Neural cell (in vitro differentiated cells): ENCODE measurements at regions not wholly inside any gene's neighbourhood (a gene's known extent, or its start where the extent isn't known, plus 50 kb on each side); places are given as distances from the start of the nearest gene placed in this dataset.

Experiments
- H2AFZ ChIP-seq: fragments of 200-600, 300-800 bp; sonication (generic), shearing (Covaris generic); 2 replicates; pipeline ENCODE4 v1.6.0; 2014; ENCODE audit warnings: low read depth, mild to moderate bottlenecking, antibody characterized with exemption, low read length, moderate library complexity
- H3F3A ChIP-seq: fragments of 200-600 bp; shearing (Covaris generic); 2 replicates; pipeline ENCODE4 v1.6.1; 2016; ENCODE audit warnings: mild to moderate bottlenecking, moderate library complexity, mixed read lengths, antibody characterized with exemption, low read length; ENCODE audit not compliant: insufficient read depth, poor library complexity, severe bottlenecking
- H3K27ac ChIP-seq: fragments of 200-600, 300-800 bp; sonication (generic), shearing (Covaris generic); 2 replicates; pipeline ENCODE4 v1.5.1; 2014; ENCODE audit warnings: mild to moderate bottlenecking, low read length, moderate library complexity
- H3K27me3 ChIP-seq: fragments of 300-800, 200-600 bp; sonication (generic), shearing (Covaris generic); 2 replicates; pipeline ENCODE4 v1.6.0; 2014; ENCODE audit warnings: mild to moderate bottlenecking, low read depth, low read length, moderate library complexity; ENCODE audit not compliant: insufficient read depth
- H3K36me3 ChIP-seq: fragments of 300-800, 200-600 bp; sonication (generic), shearing (Covaris generic); 2 replicates; pipeline ENCODE4 v1.5.1; 2014; ENCODE audit warnings: mild to moderate bottlenecking, antibody characterized with exemption, low read length, moderate library complexity; ENCODE audit not compliant: insufficient read depth
- H3K4me2 ChIP-seq: fragments of 300-800, 200-600 bp; sonication (generic), shearing (Covaris generic); 2 replicates; pipeline ENCODE4 v1.6.0; 2014; ENCODE audit warnings: mild to moderate bottlenecking, low read length
- H3K4me3 ChIP-seq: fragments of 300-800, 200-600 bp; sonication (generic), shearing (Covaris generic); 2 replicates; pipeline ENCODE4 v1.5.1; 2014; ENCODE audit warnings: mild to moderate bottlenecking, low read length, moderate library complexity
- H3K79me2 ChIP-seq: fragments of 200-600 bp; shearing (Covaris generic); replicated peaks from 2 replicates; pipeline ENCODE4 v1.6.0; 2014; ENCODE audit warnings: mild to moderate bottlenecking, low read length, moderate library complexity; ENCODE audit not compliant: insufficient read depth
- H3K9ac ChIP-seq: fragments of 300-800, 200-600 bp; sonication (generic), shearing (Covaris generic); 2 replicates; pipeline ENCODE4 v1.6.1; 2016; ENCODE audit warnings: mild to moderate bottlenecking, low read length, mixed read lengths
- H3K9me2 ChIP-seq: fragments of 200-600 bp; shearing (Covaris generic); 2 replicates; pipeline ENCODE4 v1.6.1; 2016; ENCODE audit warnings: mild to moderate bottlenecking, low read length, mixed read lengths; ENCODE audit not compliant: insufficient read depth
- H3K9me3 ChIP-seq: fragments of 200-600, 300-800 bp; sonication (generic), shearing (Covaris generic); 2 replicates; pipeline ENCODE4 v1.6.1; 2016; ENCODE audit warnings: mild to moderate bottlenecking, mixed run types, low read length, moderate library complexity, mixed read lengths
- H4K20me1 ChIP-seq: fragments of 200-600 bp; shearing (Covaris generic); 2 replicates; pipeline ENCODE4 v1.6.1; 2016; ENCODE audit warnings: mild to moderate bottlenecking, mixed run types; ENCODE audit not compliant: insufficient read depth
- EP300 ChIP-seq: fragments of 450-650 bp; conservative IDR thresholded peaks from 2 replicates; pipeline ENCODE4 v1.6.1; 2014; ENCODE audit warnings: antibody characterized with exemption, mild to moderate bottlenecking, moderate library complexity; ENCODE audit not compliant: poor library complexity, severe bottlenecking
- EZH2 ChIP-seq: fragments of 200-600, 300-800 bp; shearing (Covaris generic), sonication (generic); IDR thresholded peaks from 2 replicates; pipeline ENCODE4 v1.6.1; 2014; ENCODE audit warnings: antibody characterized with exemption, low read length, borderline replicate concordance, mild to moderate bottlenecking; ENCODE audit not compliant: insufficient read depth, poor library complexity, severe bottlenecking
- MXI1 ChIP-seq: fragments of 450-650 bp; conservative IDR thresholded peaks from 2 replicates; pipeline ENCODE4 v1.6.1; 2014; ENCODE audit warnings: antibody characterized with exemption, mild to moderate bottlenecking; ENCODE audit not compliant: poor library complexity, severe bottlenecking
- POLR2AphosphoS5 ChIP-seq: IDR thresholded peaks from 2 replicates; pipeline ENCODE4 v1.6.1; 2012
- SMC3 ChIP-seq: fragments of 450-650 bp; conservative IDR thresholded peaks from 2 replicates; pipeline ENCODE4 v1.6.1; 2014; ENCODE audit warnings: antibody characterized with exemption, mild to moderate bottlenecking, moderate library complexity; ENCODE audit not compliant: poor library complexity
- TAF1 ChIP-seq: IDR thresholded peaks from 2 replicates; pipeline ENCODE4 v1.6.1; 2012; ENCODE audit warnings: low read depth
- TF ChIP-seq, protein P1 (sequence below): fragments of 450-650 bp; IDR thresholded peaks from 2 replicates; pipeline ENCODE4 v1.5.1; 2014; ENCODE audit warnings: antibody characterized with exemption, mild to moderate bottlenecking, moderate library complexity; ENCODE audit not compliant: poor library complexity, severe bottlenecking
- TF ChIP-seq, protein P2 (sequence below): IDR thresholded peaks from 2 replicates; pipeline ENCODE4 v1.6.1; 2012; ENCODE audit warnings: borderline replicate concordance

DNA sequence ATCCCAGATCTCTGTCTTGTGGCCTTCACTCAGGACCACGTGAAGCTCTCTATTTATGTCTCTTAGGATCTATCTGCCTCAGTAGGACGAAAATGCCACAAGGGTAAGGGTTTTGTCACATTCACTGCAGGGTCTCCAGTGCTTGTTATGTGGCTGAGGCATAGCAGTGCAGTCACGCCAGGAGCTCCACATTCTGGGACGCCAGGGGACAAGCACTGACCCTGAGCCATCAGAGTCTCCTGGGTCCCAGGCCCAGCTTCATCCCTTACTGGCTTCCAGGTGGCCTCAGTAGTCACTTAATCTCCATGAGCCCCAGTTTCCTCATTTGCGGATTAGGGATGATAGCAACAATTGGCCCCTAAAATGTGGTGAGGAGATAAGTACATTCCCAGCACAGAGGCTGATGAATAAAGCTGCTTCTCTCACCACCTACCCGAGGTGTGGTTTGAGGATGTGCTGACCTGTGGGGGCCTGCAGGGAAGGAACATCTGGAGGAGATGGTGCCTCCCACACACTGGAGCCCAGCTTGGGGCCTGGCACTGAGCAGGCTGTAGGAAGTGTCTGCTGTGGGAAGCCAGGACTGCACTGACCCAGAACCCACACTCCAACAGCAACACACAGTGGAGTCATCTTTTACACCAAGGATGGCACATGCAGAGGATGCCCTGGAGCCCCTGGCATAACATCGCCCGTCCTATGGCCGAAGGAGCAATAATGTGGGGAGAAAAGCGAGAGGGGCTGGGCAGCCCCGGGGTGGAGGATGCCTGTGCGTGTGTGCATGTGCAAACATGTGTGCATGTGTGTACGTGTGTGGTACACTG lies 93.2 kb upstream of the IQSEC1 start:
- Histone ChIP-seq H3K4me2 (no peak overlapping the region), H3K36me3 (no peaks in the 10 kb centered on the region), H3K9me3 (no peaks in the 10 kb centered on the region), H3F3A (no peaks in the 10 kb centered on the region), H4K20me1 (no peaks in the 10 kb centered on the region), H3K4me3 (no peak overlapping the region), H2AFZ (no peak overlapping the region), H3K27ac (no peak overlapping the region), H3K9ac (no peak overlapping the region), H3K27me3 (no peaks in the 10 kb centered on the region), H3K79me2 (no peaks in the 10 kb centered on the region), H3K9me2 (no peaks in the 10 kb centered on the region)
- no peak for TF ChIP-seq EZH2
- TF ChIP-seq, protein P1, sequence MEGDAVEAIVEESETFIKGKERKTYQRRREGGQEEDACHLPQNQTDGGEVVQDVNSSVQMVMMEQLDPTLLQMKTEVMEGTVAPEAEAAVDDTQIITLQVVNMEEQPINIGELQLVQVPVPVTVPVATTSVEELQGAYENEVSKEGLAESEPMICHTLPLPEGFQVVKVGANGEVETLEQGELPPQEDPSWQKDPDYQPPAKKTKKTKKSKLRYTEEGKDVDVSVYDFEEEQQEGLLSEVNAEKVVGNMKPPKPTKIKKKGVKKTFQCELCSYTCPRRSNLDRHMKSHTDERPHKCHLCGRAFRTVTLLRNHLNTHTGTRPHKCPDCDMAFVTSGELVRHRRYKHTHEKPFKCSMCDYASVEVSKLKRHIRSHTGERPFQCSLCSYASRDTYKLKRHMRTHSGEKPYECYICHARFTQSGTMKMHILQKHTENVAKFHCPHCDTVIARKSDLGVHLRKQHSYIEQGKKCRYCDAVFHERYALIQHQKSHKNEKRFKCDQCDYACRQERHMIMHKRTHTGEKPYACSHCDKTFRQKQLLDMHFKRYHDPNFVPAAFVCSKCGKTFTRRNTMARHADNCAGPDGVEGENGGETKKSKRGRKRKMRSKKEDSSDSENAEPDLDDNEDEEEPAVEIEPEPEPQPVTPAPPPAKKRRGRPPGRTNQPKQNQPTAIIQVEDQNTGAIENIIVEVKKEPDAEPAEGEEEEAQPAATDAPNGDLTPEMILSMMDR = no peak

DNA sequence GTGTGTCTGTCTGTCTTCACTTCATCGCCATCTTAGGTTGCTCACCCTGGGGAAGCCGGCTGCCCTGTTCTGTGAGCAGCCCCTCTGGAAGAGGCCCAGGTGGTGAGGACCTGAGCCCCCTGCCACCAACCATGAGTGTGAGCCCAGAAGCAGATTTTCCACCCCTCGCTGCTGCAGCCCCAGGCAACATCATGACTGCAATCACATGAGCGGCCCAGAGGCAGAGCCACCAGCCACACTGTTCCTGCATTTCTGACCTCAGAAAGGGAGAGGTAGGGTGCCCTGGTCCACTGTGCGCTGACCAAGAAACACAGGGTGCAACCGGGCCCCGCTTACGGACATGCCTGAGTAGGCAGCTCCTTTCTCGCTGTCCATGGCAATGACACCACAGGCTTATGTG lies 92.3 kb upstream of the IQSEC1 start:
- TF ChIP-seq MXI1 = no peak

GRCh38 chr3:13164893-13165492 lies 91.8 kb upstream of the IQSEC1 start:
- Histone ChIP-seq H3K79me2 (no peaks in the 10 kb centered on the region), H3K9me3 (no peaks in the 10 kb centered on the region), H2AFZ (no peak overlapping the region), H3F3A (no peaks in the 10 kb centered on the region), H3K4me2 (no peak overlapping the region), H3K27ac (no peak overlapping the region), H3K9me2 (no peaks in the 10 kb centered on the region), H3K27me3 (no peaks in the 10 kb centered on the region), H3K4me3 (no peak overlapping the region), H3K9ac (no peak overlapping the region), H4K20me1 (no peaks in the 10 kb centered on the region), H3K36me3 (no peaks in the 10 kb centered on the region)
- TF ChIP-seq POLR2AphosphoS5 = no peak

More for the DNA sequence above, 92.3 kb upstream of the IQSEC1 start:
- Histone ChIP-seq H3K79me2 (no peaks in the 10 kb centered on the region), H3K4me2 (no peak overlapping the region), H4K20me1 (no peaks in the 10 kb centered on the region), H3K27me3 (no peaks in the 10 kb centered on the region), H3K9me3 (no peaks in the 10 kb centered on the region), H3K4me3 (no peak overlapping the region), H3K9me2 (no peaks in the 10 kb centered on the region), H2AFZ (no peak overlapping the region), H3K9ac (no peak overlapping the region), H3F3A (no peaks in the 10 kb centered on the region), H3K27ac (no peak overlapping the region), H3K36me3 (no peaks in the 10 kb centered on the region)

DNA sequence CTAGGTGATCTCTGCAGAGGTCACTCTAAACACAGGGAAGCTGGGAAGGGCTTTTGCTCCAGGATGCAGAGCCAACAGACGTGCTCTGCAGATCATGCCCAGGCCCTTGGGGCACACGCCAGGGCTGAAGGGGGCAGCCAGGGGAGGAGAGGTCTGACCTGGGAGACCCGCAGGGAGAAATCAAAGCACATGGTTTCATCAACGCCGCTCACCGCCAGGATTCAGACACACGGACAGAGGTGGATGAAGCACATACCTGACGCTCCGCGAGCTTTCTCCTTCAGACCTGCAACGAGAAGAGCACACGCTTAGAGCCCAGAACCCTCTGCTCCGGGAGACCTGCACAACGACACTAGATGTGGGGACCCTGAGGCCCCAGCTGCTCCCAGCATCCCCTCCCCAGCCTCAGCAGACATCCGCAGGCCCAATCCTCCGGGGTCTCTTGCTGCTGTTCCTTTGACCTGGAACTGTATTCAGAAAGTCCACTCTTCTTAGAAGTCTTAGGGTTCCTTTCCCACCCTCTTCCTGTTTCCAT lies 90.7 kb upstream of the IQSEC1 start:
- Histone ChIP-seq H3K9me2 (no peaks in the 10 kb centered on the region), H4K20me1 (no peaks in the 10 kb centered on the region), H3K4me3 (no peak overlapping the region), H2AFZ (no peak overlapping the region), H3K27ac (no peak overlapping the region), H3K4me2 (no peak overlapping the region), H3K9me3 (no peaks in the 10 kb centered on the region), H3F3A (no peaks in the 10 kb centered on the region), H3K36me3 (no peaks in the 10 kb centered on the region), H3K27me3 (no peaks in the 10 kb centered on the region), H3K9ac (no peak overlapping the region), H3K79me2 (no peaks in the 10 kb centered on the region)
- TF ChIP-seq POLR2AphosphoS5 (no peak), EZH2 (no peak), EP300 (no peak), SMC3 (no peak), MXI1 (no peak), TAF1 (no peak)
- TF ChIP-seq, protein P2, sequence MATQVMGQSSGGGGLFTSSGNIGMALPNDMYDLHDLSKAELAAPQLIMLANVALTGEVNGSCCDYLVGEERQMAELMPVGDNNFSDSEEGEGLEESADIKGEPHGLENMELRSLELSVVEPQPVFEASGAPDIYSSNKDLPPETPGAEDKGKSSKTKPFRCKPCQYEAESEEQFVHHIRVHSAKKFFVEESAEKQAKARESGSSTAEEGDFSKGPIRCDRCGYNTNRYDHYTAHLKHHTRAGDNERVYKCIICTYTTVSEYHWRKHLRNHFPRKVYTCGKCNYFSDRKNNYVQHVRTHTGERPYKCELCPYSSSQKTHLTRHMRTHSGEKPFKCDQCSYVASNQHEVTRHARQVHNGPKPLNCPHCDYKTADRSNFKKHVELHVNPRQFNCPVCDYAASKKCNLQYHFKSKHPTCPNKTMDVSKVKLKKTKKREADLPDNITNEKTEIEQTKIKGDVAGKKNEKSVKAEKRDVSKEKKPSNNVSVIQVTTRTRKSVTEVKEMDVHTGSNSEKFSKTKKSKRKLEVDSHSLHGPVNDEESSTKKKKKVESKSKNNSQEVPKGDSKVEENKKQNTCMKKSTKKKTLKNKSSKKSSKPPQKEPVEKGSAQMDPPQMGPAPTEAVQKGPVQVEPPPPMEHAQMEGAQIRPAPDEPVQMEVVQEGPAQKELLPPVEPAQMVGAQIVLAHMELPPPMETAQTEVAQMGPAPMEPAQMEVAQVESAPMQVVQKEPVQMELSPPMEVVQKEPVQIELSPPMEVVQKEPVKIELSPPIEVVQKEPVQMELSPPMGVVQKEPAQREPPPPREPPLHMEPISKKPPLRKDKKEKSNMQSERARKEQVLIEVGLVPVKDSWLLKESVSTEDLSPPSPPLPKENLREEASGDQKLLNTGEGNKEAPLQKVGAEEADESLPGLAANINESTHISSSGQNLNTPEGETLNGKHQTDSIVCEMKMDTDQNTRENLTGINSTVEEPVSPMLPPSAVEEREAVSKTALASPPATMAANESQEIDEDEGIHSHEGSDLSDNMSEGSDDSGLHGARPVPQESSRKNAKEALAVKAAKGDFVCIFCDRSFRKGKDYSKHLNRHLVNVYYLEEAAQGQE = no peak
- TF ChIP-seq, protein P1 = no peak
